ENCODE measurements at regions not wholly inside any gene's neighbourhood (a gene's known extent, or its start where the extent isn't known, plus 50 kb on each side); places are given as distances from the start of the nearest gene placed in this dataset.

DNA sequence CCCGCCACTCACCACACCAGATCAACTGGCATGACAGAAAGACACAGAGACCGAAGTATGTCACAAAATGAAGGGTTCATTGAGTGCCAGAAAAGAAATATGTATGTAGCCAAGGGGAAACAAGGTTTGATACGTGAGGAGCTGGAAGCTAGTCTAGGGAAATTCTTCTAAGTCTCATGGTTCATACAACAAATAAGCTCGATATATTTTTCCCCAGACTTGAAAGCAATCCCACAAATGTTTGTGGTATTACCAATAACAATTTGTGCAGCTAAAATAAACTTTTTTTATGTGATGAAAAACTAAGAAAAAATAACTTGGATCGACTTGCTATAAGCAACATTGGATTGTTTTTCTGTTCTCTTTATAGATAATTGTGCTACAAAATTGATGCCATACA is 777.0 kb downstream of the TSN start:
- no peak for TF ChIP-seq EZH2 (IDR thresholded peaks at IDR 0.05; ENCODE audit: borderline replicate concordance, insufficient read depth, low read depth, low read length, poor library complexity, severe bottlenecking)
- TF ChIP-seq, protein P1, sequence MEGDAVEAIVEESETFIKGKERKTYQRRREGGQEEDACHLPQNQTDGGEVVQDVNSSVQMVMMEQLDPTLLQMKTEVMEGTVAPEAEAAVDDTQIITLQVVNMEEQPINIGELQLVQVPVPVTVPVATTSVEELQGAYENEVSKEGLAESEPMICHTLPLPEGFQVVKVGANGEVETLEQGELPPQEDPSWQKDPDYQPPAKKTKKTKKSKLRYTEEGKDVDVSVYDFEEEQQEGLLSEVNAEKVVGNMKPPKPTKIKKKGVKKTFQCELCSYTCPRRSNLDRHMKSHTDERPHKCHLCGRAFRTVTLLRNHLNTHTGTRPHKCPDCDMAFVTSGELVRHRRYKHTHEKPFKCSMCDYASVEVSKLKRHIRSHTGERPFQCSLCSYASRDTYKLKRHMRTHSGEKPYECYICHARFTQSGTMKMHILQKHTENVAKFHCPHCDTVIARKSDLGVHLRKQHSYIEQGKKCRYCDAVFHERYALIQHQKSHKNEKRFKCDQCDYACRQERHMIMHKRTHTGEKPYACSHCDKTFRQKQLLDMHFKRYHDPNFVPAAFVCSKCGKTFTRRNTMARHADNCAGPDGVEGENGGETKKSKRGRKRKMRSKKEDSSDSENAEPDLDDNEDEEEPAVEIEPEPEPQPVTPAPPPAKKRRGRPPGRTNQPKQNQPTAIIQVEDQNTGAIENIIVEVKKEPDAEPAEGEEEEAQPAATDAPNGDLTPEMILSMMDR (IDR thresholded peaks at IDR 0.05): no peak
